ENCODE measurements at regions not wholly inside any gene's neighbourhood (a gene's known extent, or its start where the extent isn't known, plus 50 kb on each side); places are given as distances from the start of the nearest gene placed in this dataset.

GRCh38 chr22:48406161-48406560 is 1421.5 kb downstream of the BRD1 start:
- TF ChIP-seq CTCF (IDR thresholded peaks at IDR 0.05) (no peak), ZFX (IDR thresholded peaks at IDR 0.05; ENCODE audit: borderline replicate concordance) (no peak)
